Lung (tissue), 11 donors: ENCODE measurements at regions not wholly inside any gene's neighbourhood (a gene's known extent, or its start where the extent isn't known, plus 50 kb on each side); places are given as distances from the start of the nearest gene placed in this dataset.

Experiments used
- ATAC-seq: fragments of 200-7000 bp; cut with Tn5 transposase; one replicate; pipeline ENCODE4 v1.9.1; 2020; ENCODE audit warnings: moderate number of reproducible peaks; ENCODE audit not compliant: insufficient read depth, low FRiP score
- DNase-seq, 3 donors: peaks; one replicate each; pipeline ENCODE4 v3.0.0-alpha.2; 2013 to 2017
- H3K27ac ChIP-seq, 2 donors: one replicate each; pipeline ENCODE4 v1.5.1; 2013; ENCODE audit warnings: mild to moderate bottlenecking in 2 of 2, moderate library complexity in 2 of 2, control low read depth in 1 of 2, inconsistent platforms in 1 of 2, low read depth in 1 of 2, low read length in 1 of 2
- H3K27me3 ChIP-seq, 3 donors: one replicate each; pipeline ENCODE4 v1.5.1; 2013; ENCODE audit warnings: low read length in 2 of 3; ENCODE audit not compliant: control insufficient read depth in 3 of 3, insufficient read depth in 3 of 3
- H3K36me3 ChIP-seq, 4 donors: one replicate each; pipeline ENCODE4 v1.5.1; 2013; ENCODE audit warnings: low read length in 4 of 4, mild to moderate bottlenecking in 1 of 4, moderate library complexity in 1 of 4; ENCODE audit not compliant: control insufficient read depth in 4 of 4, insufficient read depth in 4 of 4
- H3K4me1 ChIP-seq, 5 donors: one replicate each; pipeline ENCODE4 v1.5.1; 2013; ENCODE audit warnings: low read length in 5 of 5, mild to moderate bottlenecking in 2 of 5, moderate library complexity in 1 of 5; ENCODE audit not compliant: control insufficient read depth in 5 of 5, insufficient read depth in 5 of 5
- H3K4me3 ChIP-seq: one replicate; pipeline ENCODE4 v1.5.1; 2013; ENCODE audit warnings: mild to moderate bottlenecking, control low read depth, moderate library complexity
- H3K9ac ChIP-seq, 2 donors: one replicate each; pipeline ENCODE4 v1.5.1; 2013; ENCODE audit warnings: low read length in 2 of 2, control low read depth in 1 of 2; ENCODE audit not compliant: insufficient read depth in 1 of 2
- H3K9me3 ChIP-seq, 4 donors: one replicate each; pipeline ENCODE4 v1.5.1; 2013; ENCODE audit warnings: low read length in 3 of 4, mild to moderate bottlenecking in 1 of 4, moderate library complexity in 1 of 4; ENCODE audit not compliant: control insufficient read depth in 4 of 4, insufficient read depth in 3 of 4
- WGBS, 2 donors: extraction: QIAGEN DNeasy Blood & Tissue Kit; methylation state at CpG; one replicate each; pipeline ENCODE4 v1.1.7; 2013; 5-methylcytosine and 5-hydroxymethylcytosine counted together
- TF ChIP-seq, protein P1 (sequence below): IDR thresholded peaks from 2 replicates; pipeline ENCODE4 v1.5.1; 2012; ENCODE audit warnings: mild to moderate bottlenecking; ENCODE audit errors: control extremely low read depth, extremely low read depth
- donor health status: control.
- donor health status: control.
- donor health status: Bipolar disorder and iron deficiency.
- donor health status: healthy.
- donor health status: DM: yes; HTN: yes; CAD: no.

DNA sequence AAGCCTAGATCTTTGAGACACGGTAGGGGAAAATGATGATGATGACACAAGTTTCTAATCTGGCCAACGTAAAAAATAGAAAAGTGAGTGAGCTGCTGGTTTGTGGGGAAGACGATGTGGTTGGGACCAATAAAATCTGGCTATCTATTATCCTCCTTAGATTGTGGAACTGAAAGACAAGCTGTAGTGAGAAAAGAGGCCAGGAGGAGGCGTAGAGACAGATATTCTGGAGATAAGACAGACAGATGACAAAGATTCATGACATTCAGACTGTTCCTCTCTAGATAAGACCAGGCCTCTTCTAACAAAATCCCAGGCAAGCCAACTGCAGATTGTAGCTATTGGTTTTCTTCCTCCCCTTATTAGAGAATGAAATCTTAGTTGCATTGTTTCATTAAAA is 376.3 kb upstream of the UBE2E3 start:
- H3K36me3 ChIP-seq, result no peaks in the 10 kb centered on the region
- H3K9ac ChIP-seq, result no peak overlapping the region
- no peaks in the 10 kb centered on the region for H3K9me3 ChIP-seq
- TF ChIP-seq, protein P1, sequence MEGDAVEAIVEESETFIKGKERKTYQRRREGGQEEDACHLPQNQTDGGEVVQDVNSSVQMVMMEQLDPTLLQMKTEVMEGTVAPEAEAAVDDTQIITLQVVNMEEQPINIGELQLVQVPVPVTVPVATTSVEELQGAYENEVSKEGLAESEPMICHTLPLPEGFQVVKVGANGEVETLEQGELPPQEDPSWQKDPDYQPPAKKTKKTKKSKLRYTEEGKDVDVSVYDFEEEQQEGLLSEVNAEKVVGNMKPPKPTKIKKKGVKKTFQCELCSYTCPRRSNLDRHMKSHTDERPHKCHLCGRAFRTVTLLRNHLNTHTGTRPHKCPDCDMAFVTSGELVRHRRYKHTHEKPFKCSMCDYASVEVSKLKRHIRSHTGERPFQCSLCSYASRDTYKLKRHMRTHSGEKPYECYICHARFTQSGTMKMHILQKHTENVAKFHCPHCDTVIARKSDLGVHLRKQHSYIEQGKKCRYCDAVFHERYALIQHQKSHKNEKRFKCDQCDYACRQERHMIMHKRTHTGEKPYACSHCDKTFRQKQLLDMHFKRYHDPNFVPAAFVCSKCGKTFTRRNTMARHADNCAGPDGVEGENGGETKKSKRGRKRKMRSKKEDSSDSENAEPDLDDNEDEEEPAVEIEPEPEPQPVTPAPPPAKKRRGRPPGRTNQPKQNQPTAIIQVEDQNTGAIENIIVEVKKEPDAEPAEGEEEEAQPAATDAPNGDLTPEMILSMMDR, result no peak
- no peak for ATAC-seq
- no peaks in the 10 kb centered on the region for H3K4me1 ChIP-seq
- no peaks in the 10 kb centered on the region for H3K27me3 ChIP-seq
- WGBS, 2 donors, result 48 to 58% methylated on average over 4 of the region's 4 CpGs
- no peak overlapping the region for H3K4me3 ChIP-seq
- H3K27ac ChIP-seq, result no peak overlapping the region
- DNase-seq, result no peak

- 55 to 63% methylated on average over 1 of the region's 1 CpG for WGBS, 2 donors
- H3K9ac ChIP-seq, result no peak overlapping the region
- TF ChIP-seq, protein P1, result no peak
Measured at GRCh38 chr2:180601016-180601415, 379.4 kb upstream of the UBE2E3 start.

GRCh38 chr2:180599804-180600203 is 380.6 kb upstream of the UBE2E3 start:
- Histone ChIP-seq H3K4me3 (no peak overlapping the region), H3K27ac (no peak overlapping the region), H3K36me3 (no peaks in the 10 kb centered on the region), H3K9me3 (no peaks in the 10 kb centered on the region), H3K9ac (no peak overlapping the region), H3K4me1 (no peaks in the 10 kb centered on the region), H3K27me3 (no peaks in the 10 kb centered on the region)
- TF ChIP-seq, protein P1, result no peak
- DNase-seq, result no peak
- ATAC-seq, result no peak
- 68 to 94% methylated on average over 4 of the region's 4 CpGs for WGBS, 2 donors

More at GRCh38 chr2:180601016-180601415, 379.4 kb upstream of the UBE2E3 start:
- Histone ChIP-seq H3K9me3 (no peaks in the 10 kb centered on the region), H3K27me3 (no peaks in the 10 kb centered on the region), H3K4me3 (no peak overlapping the region), H3K36me3 (no peaks in the 10 kb centered on the region), H3K4me1 (no peaks in the 10 kb centered on the region), H3K27ac (no peak overlapping the region)
- ATAC-seq, result no peak
- DNase-seq, result no peak

- no peak for DNase-seq
- Histone ChIP-seq H3K27ac (no peak overlapping the region), H3K4me1 (no peaks in the 10 kb centered on the region), H3K36me3 (no peaks in the 10 kb centered on the region), H3K27me3 (no peaks in the 10 kb centered on the region), H3K9ac (no peak overlapping the region), H3K4me3 (no peak overlapping the region), H3K9me3 (no peaks in the 10 kb centered on the region)
- ATAC-seq, result no peak
- WGBS, 2 donors, result 80 to 94% methylated on average over 2 of the region's 2 CpGs
- TF ChIP-seq, protein P1, result no peak
Measured at GRCh38 chr2:180597179-180597578, 383.2 kb upstream of the UBE2E3 start.
